ENCODE measurements at regions not wholly inside any gene's neighbourhood (a gene's known extent, or its start where the extent isn't known, plus 50 kb on each side); places are given as distances from the start of the nearest gene placed in this dataset.

- Histone ChIP-seq H3K36me3 (ENCODE audit: insufficient read depth, low read length) (no peaks in the 10 kb centered on the region), H2AFZ (ENCODE audit: low read length) (no peak overlapping the region), H4K20me1 (ENCODE audit: insufficient read depth, low read length) (no peaks in the 10 kb centered on the region), H3K4me3 (ENCODE audit: low read depth, low read length, poor library complexity, severe bottlenecking) (no peak overlapping the region), H3K9me2 (ENCODE audit: insufficient read depth, low read length) (no peaks in the 10 kb centered on the region), H3K9me3 (ENCODE audit: low read length) (no peaks in the 10 kb centered on the region), H3K4me1 (ENCODE audit: insufficient read depth, low read length, poor library complexity, severe bottlenecking) (no peaks in the 10 kb centered on the region), H3K27ac (ENCODE audit: low read depth, low read length, poor library complexity, severe bottlenecking) (no peak overlapping the region), H3K79me2 (ENCODE audit: insufficient read depth, low read depth, low read length) (no peaks in the 10 kb centered on the region), H3K4me2 (ENCODE audit: low read length) (no peak overlapping the region)
- DNase-seq (ENCODE audit: low spot score): no peak
- POLR2A ChIA-PET: interaction anchor here (0.9 kb wide), 1 partner anchor 8 kb away, joined by 3 read pairs; no protein-coding TSS in a partner anchor
- intact Hi-C loops (cut with micrococcal nuclease; ENCODE audit: unreplicated experiment): no loop called here
- TF ChIP-seq EZH2phosphoT487 (IDR thresholded peaks at IDR 0.05; ENCODE audit: borderline replicate concordance, low read depth, low read length) (no peak), CTCF (conservative IDR thresholded peaks at IDR 0.05; ENCODE audit: low read length) (no peak)
- CTCF ChIA-PET (ENCODE audit: unreplicated experiment): no interaction called here
- BruUV-seq (replicated peaks): no TSS peak
Measured at GRCh38 chr3:64357481-64357880, 132.2 kb upstream of the PRICKLE2 start.

DNA sequence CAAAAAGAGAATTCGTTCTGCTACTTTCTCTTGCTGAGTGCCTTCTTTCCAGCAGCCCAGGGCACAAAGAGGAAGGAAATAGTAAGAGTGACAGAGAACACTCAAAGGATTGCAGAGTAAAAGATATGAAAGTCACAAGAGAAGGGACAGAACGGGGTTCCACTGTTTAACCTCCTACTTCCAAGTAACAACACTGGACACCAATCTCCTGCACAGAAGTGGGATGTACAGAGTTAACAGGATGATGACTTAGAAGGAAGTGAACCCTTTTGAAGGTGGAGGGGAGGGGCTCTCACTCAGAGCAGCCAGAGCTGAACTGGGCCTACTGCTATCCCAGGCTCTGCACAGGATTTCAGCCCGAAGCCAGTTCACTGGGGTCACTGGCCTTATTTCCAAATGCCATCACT lies 130.1 kb upstream of the PRICKLE2 start:
- H3K27ac ChIP-seq (ENCODE audit: low read depth, low read length, poor library complexity, severe bottlenecking): no peak overlapping the region
- H4K20me1 ChIP-seq (ENCODE audit: insufficient read depth, low read length): no peaks in the 10 kb centered on the region
- H3K79me2 ChIP-seq (ENCODE audit: insufficient read depth, low read depth, low read length): no peaks in the 10 kb centered on the region
- H3K9me3 ChIP-seq (ENCODE audit: low read length): no peaks in the 10 kb centered on the region
- no peak overlapping the region for H3K4me3 ChIP-seq (ENCODE audit: low read depth, low read length, poor library complexity, severe bottlenecking)
- TF ChIP-seq CTCF (conservative IDR thresholded peaks at IDR 0.05; ENCODE audit: low read length) (no peak), EZH2phosphoT487 (IDR thresholded peaks at IDR 0.05; ENCODE audit: borderline replicate concordance, low read depth, low read length) (no peak)
- intact Hi-C loops (cut with micrococcal nuclease; ENCODE audit: unreplicated experiment): no loop called here
- no peak overlapping the region for H2AFZ ChIP-seq (ENCODE audit: low read length)
- ChIA-PET POLR2A (no interaction called here), CTCF (ENCODE audit: unreplicated experiment) (no interaction called here)
- H3K36me3 ChIP-seq (ENCODE audit: insufficient read depth, low read length): no peaks in the 10 kb centered on the region
- no peak overlapping the region for H3K4me2 ChIP-seq (ENCODE audit: low read length)
- no peaks in the 10 kb centered on the region for H3K9me2 ChIP-seq (ENCODE audit: insufficient read depth, low read length)
- no TSS peak for BruUV-seq (replicated peaks)
- DNase-seq (ENCODE audit: low spot score): no peak
- no peaks in the 10 kb centered on the region for H3K4me1 ChIP-seq (ENCODE audit: insufficient read depth, low read length, poor library complexity, severe bottlenecking)

- no peaks in the 10 kb centered on the region for H3K36me3 ChIP-seq (ENCODE audit: insufficient read depth, low read length)
- H2AFZ ChIP-seq (ENCODE audit: low read length): no peak overlapping the region
- no TSS peak for BruUV-seq (replicated peaks)
- POLR2A ChIA-PET: no interaction called here
- no peaks in the 10 kb centered on the region for H3K79me2 ChIP-seq (ENCODE audit: insufficient read depth, low read depth, low read length)
- no peaks in the 10 kb centered on the region for H3K9me2 ChIP-seq (ENCODE audit: insufficient read depth, low read length)
- no peaks in the 10 kb centered on the region for H4K20me1 ChIP-seq (ENCODE audit: insufficient read depth, low read length)
- no peak for DNase-seq (ENCODE audit: low spot score)
- H3K9me3 ChIP-seq (ENCODE audit: low read length): no peaks in the 10 kb centered on the region
- H3K27ac ChIP-seq (ENCODE audit: low read depth, low read length, poor library complexity, severe bottlenecking): no peak overlapping the region
- H3K4me1 ChIP-seq (ENCODE audit: insufficient read depth, low read length, poor library complexity, severe bottlenecking): no peaks in the 10 kb centered on the region
- intact Hi-C loops (cut with micrococcal nuclease; ENCODE audit: unreplicated experiment): no loop called here
- CTCF ChIA-PET (ENCODE audit: unreplicated experiment): no interaction called here
- TF ChIP-seq EZH2phosphoT487 (IDR thresholded peaks at IDR 0.05; ENCODE audit: borderline replicate concordance, low read depth, low read length): no peak
- no peak for TF ChIP-seq CTCF (conservative IDR thresholded peaks at IDR 0.05; ENCODE audit: low read length)
- H3K4me3 ChIP-seq (ENCODE audit: low read depth, low read length, poor library complexity, severe bottlenecking): no peak overlapping the region
- no peak overlapping the region for H3K4me2 ChIP-seq (ENCODE audit: low read length)
Measured at GRCh38 chr3:64354956-64355355, 129.7 kb upstream of the PRICKLE2 start.
